OCI-M1 (cell line): ENCODE measurements at regions not wholly inside any gene's neighbourhood (a gene's known extent, or its start where the extent isn't known, plus 50 kb on each side); places are given as distances from the start of the nearest gene placed in this dataset.
"Not testable (repeated sequence)": the region's sequence is repeated elsewhere in the genome, so short reads cannot be mapped to it uniquely, and the experiment has no call there.

Experiments used
- DNase-seq: peaks from one replicate; lab custom pipeline; 2025; lab: John Stamatoyannopoulos, UW

- DNase-seq: no peak
Observed at GRCh38 chr3:109804697-109805096, 467.4 kb upstream of the DPPA4 start.

- peak; percentile 90 for DNase-seq
Observed at GRCh38 chr3:109806929-109807328, 469.6 kb upstream of the DPPA4 start.

GRCh38 chr3:109809513-109809912 lies 472.2 kb upstream of the DPPA4 start:
- DNase-seq: no peak

GRCh38 chr3:109818081-109818480 lies 480.7 kb upstream of the DPPA4 start:
- DNase-seq: no peak

GRCh38 chr3:109819734-109820133 lies 482.4 kb upstream of the DPPA4 start:
- no peak for DNase-seq

GRCh38 chr3:109825971-109826810 lies 488.8 kb upstream of the DPPA4 start:
- DNase-seq: no peak

GRCh38 chr3:109831403-109831802 lies 494.1 kb upstream of the DPPA4 start:
- DNase-seq: no peak

- DNase-seq: no peak
Observed at GRCh38 chr3:109835958-109836357, 498.6 kb upstream of the DPPA4 start.

GRCh38 chr3:109851854-109852253 lies 514.5 kb upstream of the DPPA4 start:
- no peak for DNase-seq

GRCh38 chr3:109852283-109852682 lies 514.9 kb upstream of the DPPA4 start:
- no peak for DNase-seq

GRCh38 chr3:109853077-109853731 lies 515.9 kb upstream of the DPPA4 start:
- no peak for DNase-seq

- no peak for DNase-seq
Observed at GRCh38 chr3:109863701-109864100, 526.4 kb upstream of the DPPA4 start.

- DNase-seq: no peak
Observed at GRCh38 chr3:109864452-109864851, 527.1 kb upstream of the DPPA4 start.

GRCh38 chr3:109869586-109869985 lies 532.2 kb upstream of the DPPA4 start:
- DNase-seq: no peak

GRCh38 chr3:109874896-109875708 lies 537.8 kb upstream of the DPPA4 start:
- DNase-seq: no peak

GRCh38 chr3:109877616-109878015 lies 540.3 kb upstream of the DPPA4 start:
- DNase-seq: not testable (repeated sequence)

GRCh38 chr3:109882144-109882543 lies 544.8 kb upstream of the DPPA4 start:
- DNase-seq: no peak

- DNase-seq: no peak
Observed at GRCh38 chr3:109887293-109887692, 549.9 kb upstream of the DPPA4 start.

- DNase-seq: no peak
Observed at GRCh38 chr3:109888026-109888425, 550.7 kb upstream of the DPPA4 start.

- no peak for DNase-seq
Observed at GRCh38 chr3:109897734-109898133, 560.4 kb upstream of the DPPA4 start.

GRCh38 chr3:109899925-109900324 lies 562.6 kb upstream of the DPPA4 start:
- DNase-seq: no peak

GRCh38 chr3:109900783-109901182 lies 563.4 kb upstream of the DPPA4 start:
- no peak for DNase-seq

GRCh38 chr3:109902549-109902948 lies 565.2 kb upstream of the DPPA4 start:
- DNase-seq: no peak
